Choroid plexus epithelial cell (primary cell): ENCODE measurements at regions not wholly inside any gene's neighbourhood (a gene's known extent, or its start where the extent isn't known, plus 50 kb on each side); places are given as distances from the start of the nearest gene placed in this dataset.

Experiments used
- DNase-seq: peaks from one replicate; pipeline ENCODE4 v3.0.0-alpha.2; 2010; ENCODE audit warnings: low read depth
- H3K4me3 ChIP-seq: 2 replicates; pipeline ENCODE4 v1.5.1; 2011; ENCODE audit warnings: low read depth, mild to moderate bottlenecking, control low read depth, low read length, moderate library complexity
- TF ChIP-seq, protein P1 (sequence below): conservative IDR thresholded peaks from 2 replicates; pipeline ENCODE4 v1.5.1; 2011; ENCODE audit warnings: low read depth, mild to moderate bottlenecking, control low read depth, inconsistent platforms, low read length, moderate library complexity

DNA sequence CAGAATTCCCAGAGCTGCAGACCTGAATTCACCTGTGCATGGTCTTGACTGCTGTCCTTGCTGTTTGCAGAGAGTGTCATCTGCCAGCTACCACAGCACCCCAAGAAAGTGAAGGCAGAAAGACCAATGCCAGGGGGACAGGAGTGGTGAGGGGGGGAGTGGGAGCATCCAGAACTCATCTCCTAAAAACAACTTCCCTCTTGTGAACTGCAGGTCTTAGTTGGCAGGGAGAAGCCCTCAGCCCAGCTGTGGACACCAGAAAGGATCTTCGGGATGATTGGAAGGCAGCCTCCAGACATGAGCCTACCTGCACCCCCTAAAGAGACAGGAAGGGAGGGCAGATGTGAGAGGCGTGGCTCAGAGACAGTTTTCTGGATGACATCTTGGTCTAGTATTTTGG is 615.8 kb upstream of the MGMT start:
- H3K4me3 ChIP-seq: no peak overlapping the region
- TF ChIP-seq, protein P1, sequence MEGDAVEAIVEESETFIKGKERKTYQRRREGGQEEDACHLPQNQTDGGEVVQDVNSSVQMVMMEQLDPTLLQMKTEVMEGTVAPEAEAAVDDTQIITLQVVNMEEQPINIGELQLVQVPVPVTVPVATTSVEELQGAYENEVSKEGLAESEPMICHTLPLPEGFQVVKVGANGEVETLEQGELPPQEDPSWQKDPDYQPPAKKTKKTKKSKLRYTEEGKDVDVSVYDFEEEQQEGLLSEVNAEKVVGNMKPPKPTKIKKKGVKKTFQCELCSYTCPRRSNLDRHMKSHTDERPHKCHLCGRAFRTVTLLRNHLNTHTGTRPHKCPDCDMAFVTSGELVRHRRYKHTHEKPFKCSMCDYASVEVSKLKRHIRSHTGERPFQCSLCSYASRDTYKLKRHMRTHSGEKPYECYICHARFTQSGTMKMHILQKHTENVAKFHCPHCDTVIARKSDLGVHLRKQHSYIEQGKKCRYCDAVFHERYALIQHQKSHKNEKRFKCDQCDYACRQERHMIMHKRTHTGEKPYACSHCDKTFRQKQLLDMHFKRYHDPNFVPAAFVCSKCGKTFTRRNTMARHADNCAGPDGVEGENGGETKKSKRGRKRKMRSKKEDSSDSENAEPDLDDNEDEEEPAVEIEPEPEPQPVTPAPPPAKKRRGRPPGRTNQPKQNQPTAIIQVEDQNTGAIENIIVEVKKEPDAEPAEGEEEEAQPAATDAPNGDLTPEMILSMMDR: no peak
- no peak for DNase-seq

DNA sequence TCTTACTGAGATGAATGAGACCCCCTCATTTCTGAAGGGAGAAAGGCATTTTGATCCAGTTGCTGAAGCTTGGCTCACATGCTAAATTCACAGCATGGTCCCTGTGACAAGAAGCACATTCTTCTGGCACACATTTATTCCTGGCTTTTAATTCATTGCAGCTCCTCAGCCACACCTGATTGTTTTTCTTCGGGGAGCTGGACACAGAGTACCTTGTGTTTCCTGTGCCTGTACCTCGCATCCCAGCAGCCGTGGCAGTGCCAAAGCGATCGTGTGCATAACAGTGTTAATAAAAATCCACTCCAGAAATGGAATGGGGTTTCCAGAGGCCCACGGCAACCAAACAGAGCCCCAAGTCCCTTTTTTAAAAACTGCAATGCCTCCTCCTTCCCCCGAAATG is 615.3 kb upstream of the MGMT start:
- H3K4me3 ChIP-seq: no peak overlapping the region
- TF ChIP-seq, protein P1: no peak
- DNase-seq: no peak

- no peak overlapping the region for H3K4me3 ChIP-seq
- no peak for DNase-seq
Measured at GRCh38 chr10:128852449-128852848, 614.6 kb upstream of the MGMT start.

GRCh38 chr10:128852902-128853301 is 614.1 kb upstream of the MGMT start:
- H3K4me3 ChIP-seq: no peak overlapping the region
- TF ChIP-seq, protein P1: no peak
- DNase-seq: no peak

More at GRCh38 chr10:128852449-128852848, 614.6 kb upstream of the MGMT start:
- TF ChIP-seq, protein P1: no peak

- no peak overlapping the region for H3K4me3 ChIP-seq
- no peak for DNase-seq
- TF ChIP-seq, protein P1: no peak
Measured at GRCh38 chr10:128853537-128853936, 613.5 kb upstream of the MGMT start.

- no peak overlapping the region for H3K4me3 ChIP-seq
- no peak for DNase-seq
- TF ChIP-seq, protein P1: no peak
Measured at GRCh38 chr10:128854204-128854603, 612.8 kb upstream of the MGMT start.

- TF ChIP-seq, protein P1: no peak
- no peak overlapping the region for H3K4me3 ChIP-seq
- DNase-seq: peak; percentile 16
Measured at GRCh38 chr10:128854963-128855362, 612.1 kb upstream of the MGMT start.
